ENCODE measurements at regions not wholly inside any gene's neighbourhood (a gene's known extent, or its start where the extent isn't known, plus 50 kb on each side); places are given as distances from the start of the nearest gene placed in this dataset.

DNA sequence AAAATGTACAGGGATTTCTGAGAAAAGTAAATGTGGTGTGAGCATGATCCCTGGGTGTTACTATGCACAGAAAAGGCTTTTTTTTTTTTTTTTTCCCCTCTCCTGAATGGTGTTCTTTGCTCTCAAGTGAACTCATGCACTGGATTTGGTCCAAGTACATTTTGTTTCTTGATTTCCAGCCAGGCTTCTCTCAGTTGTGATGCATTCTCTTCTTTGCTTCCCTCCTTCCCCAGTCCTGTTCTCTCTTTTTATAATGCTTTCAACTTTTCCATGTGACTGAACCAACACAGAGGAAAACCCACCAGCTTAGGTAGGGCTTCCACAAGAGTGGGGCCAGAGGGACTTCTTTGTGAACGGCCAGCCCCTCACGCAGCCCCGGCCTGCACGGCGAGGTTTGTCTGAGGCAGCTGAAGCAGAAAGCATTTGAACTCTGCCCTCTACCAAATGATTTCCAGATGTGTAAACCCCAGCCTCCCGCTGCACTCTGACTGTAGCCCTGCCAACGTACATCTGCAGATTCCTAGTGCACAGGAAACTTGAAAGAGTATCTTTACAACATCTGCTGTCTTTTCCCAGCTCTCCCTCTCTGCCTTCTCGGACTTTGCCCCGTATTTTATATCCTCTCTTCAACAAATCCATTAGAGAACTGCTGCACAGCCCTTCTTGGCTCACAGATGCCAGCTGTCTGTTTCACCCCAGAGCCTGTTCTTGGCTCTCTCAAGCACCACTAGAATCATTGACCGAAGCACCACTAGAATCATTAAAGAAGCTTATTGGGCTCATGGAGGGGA is 71.8 kb upstream of the CD180 start:
- TF ChIP-seq, protein P1, sequence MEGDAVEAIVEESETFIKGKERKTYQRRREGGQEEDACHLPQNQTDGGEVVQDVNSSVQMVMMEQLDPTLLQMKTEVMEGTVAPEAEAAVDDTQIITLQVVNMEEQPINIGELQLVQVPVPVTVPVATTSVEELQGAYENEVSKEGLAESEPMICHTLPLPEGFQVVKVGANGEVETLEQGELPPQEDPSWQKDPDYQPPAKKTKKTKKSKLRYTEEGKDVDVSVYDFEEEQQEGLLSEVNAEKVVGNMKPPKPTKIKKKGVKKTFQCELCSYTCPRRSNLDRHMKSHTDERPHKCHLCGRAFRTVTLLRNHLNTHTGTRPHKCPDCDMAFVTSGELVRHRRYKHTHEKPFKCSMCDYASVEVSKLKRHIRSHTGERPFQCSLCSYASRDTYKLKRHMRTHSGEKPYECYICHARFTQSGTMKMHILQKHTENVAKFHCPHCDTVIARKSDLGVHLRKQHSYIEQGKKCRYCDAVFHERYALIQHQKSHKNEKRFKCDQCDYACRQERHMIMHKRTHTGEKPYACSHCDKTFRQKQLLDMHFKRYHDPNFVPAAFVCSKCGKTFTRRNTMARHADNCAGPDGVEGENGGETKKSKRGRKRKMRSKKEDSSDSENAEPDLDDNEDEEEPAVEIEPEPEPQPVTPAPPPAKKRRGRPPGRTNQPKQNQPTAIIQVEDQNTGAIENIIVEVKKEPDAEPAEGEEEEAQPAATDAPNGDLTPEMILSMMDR (optimal IDR thresholded peaks at IDR 0.05 in 1 of 3, IDR thresholded peaks at IDR 0.05 in 1 of 3, conservative IDR thresholded peaks at IDR 0.05 in 1 of 3; ENCODE audit: extremely low read depth in 1 of 3, insufficient read depth in 2 of 3, low read length in 3 of 3) = no peak
- no peak for TF ChIP-seq EZH2 (IDR thresholded peaks at IDR 0.05; ENCODE audit: low read length)
